Uterus (tissue), 2 donors: ENCODE measurements at regions not wholly inside any gene's neighbourhood (a gene's known extent, or its start where the extent isn't known, plus 50 kb on each side); places are given as distances from the start of the nearest gene placed in this dataset.

Experiments used
- CTCF ChIP-seq, 4 experiments: fragments of 200-600 bp in 2 of 4; fragments of 450-650 bp in 2 of 4; sonication (generic) in 2 of 4; IDR thresholded peaks; one replicate each; pipeline ENCODE4 v1.5.1; 2016 to 2019; ENCODE audit warnings: antibody characterized with exemption in 4 of 4, mild to moderate bottlenecking in 2 of 4, moderate library complexity in 1 of 4
- POLR2A ChIP-seq, 2 donors: fragments of 450-650 bp; IDR thresholded peaks; one replicate each; pipeline ENCODE4 v1.6.1; 2016; ENCODE audit warnings: antibody characterized with exemption in 2 of 2, mild to moderate bottlenecking in 1 of 2, moderate library complexity in 1 of 2

DNA sequence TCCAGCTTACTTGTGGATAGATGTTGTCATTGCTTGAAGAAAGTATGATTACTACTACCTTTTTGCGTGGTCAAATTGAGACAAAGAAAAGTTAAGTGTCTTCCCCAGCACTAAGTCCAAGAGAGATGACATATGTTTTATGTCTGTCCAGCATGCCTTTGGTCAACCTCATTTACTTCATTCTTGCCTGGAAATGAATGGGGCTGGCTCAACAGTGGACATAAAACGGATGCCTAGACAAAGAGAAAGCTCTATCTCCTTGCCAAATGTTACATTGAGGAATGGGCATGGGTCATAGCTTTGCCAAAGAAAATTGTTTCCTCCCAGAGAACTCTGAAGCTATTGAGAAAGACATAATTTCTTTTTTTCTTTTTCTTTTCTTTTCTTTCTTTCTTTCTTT is 82.4 kb upstream of the PLPPR4 start:
- no peak for TF ChIP-seq CTCF (IDR thresholded peaks at IDR 0.05)
- TF ChIP-seq POLR2A (IDR thresholded peaks at IDR 0.05) = no peak
